Endodermal cell (in vitro differentiated cells): ENCODE measurements at regions not wholly inside any gene's neighbourhood (a gene's known extent, or its start where the extent isn't known, plus 50 kb on each side); places are given as distances from the start of the nearest gene placed in this dataset.

Source experiments
- DNase-seq: peaks from one replicate; pipeline ENCODE4 v3.0.0-alpha.2; 2017
- H3K27ac ChIP-seq: 2 replicates; pipeline ENCODE4 v1.5.1; 2013; ENCODE audit warnings: mild to moderate bottlenecking, low read depth, low read length, moderate library complexity
- H3K27me3 ChIP-seq: 2 replicates; pipeline ENCODE4 v1.6.1; 2013; ENCODE audit warnings: mild to moderate bottlenecking, low read length, moderate library complexity; ENCODE audit not compliant: insufficient read depth, control insufficient read depth, poor library complexity, severe bottlenecking
- H3K36me3 ChIP-seq: 2 replicates; pipeline ENCODE4 v1.7.0; 2013; ENCODE audit warnings: mild to moderate bottlenecking, low read length, moderate library complexity; ENCODE audit not compliant: control insufficient read depth, insufficient read depth
- H3K4me1 ChIP-seq: one replicate; pipeline ENCODE4 v1.7.0; 2013; ENCODE audit warnings: low read length; ENCODE audit not compliant: control insufficient read depth, insufficient read depth
- H3K4me3 ChIP-seq: 2 replicates; pipeline ENCODE4 v1.5.1; 2013; ENCODE audit warnings: mild to moderate bottlenecking, low read length, moderate library complexity
- H3K9ac ChIP-seq: 2 replicates; pipeline ENCODE4 v1.6.1; 2013; ENCODE audit warnings: mild to moderate bottlenecking, low read length, moderate library complexity; ENCODE audit not compliant: poor library complexity, severe bottlenecking; ENCODE audit errors: extremely low read depth
- H3K9me3 ChIP-seq: 2 replicates; pipeline ENCODE4 v1.6.1; 2013; ENCODE audit warnings: mild to moderate bottlenecking, low read length, moderate library complexity; ENCODE audit not compliant: control insufficient read depth
- H3K27ac Mint-ChIP-seq: 2 replicates; pipeline ENCODE4 v1.8.0; 2020; ENCODE audit warnings: mixed read lengths
- H3K27me3 Mint-ChIP-seq: 2 replicates; pipeline ENCODE4 v1.8.0; 2021; ENCODE audit warnings: mild to moderate bottlenecking, mixed read lengths; ENCODE audit not compliant: insufficient read depth
- H3K36me3 Mint-ChIP-seq: 2 replicates; pipeline ENCODE4 v1.8.0; 2020; ENCODE audit warnings: low read depth, mixed read lengths
- H3K4me1 Mint-ChIP-seq: 2 replicates; pipeline ENCODE4 v1.8.0; 2020; ENCODE audit warnings: mixed read lengths
- H3K4me3 Mint-ChIP-seq: 2 replicates; pipeline ENCODE4 v1.8.0; 2020; ENCODE audit warnings: mild to moderate bottlenecking, moderate library complexity, mixed read lengths
- H3K9me3 Mint-ChIP-seq: 2 replicates; pipeline ENCODE4 v1.8.0; 2020; ENCODE audit warnings: mild to moderate bottlenecking, mixed read lengths
- CTCF ChIP-seq: fragments of 200-600 bp; sonication (generic); conservative IDR thresholded peaks from 2 replicates; pipeline ENCODE4 v1.5.0; 2021; ENCODE audit warnings: antibody characterized with exemption, mild to moderate bottlenecking
- WGBS, 2 experiments: methylation state at CpG; one replicate each; pipeline versions ENCODE4 v1.1.5 to v1.1.7; 2013; ENCODE audit warnings: missing lambda C conversion rate in 2 of 2, mixed read lengths in 1 of 2; ENCODE audit not compliant: insufficient coverage in 1 of 2, insufficient read length in 1 of 2; 5-methylcytosine and 5-hydroxymethylcytosine counted together

GRCh38 chr16:7101054-7101453, 231.6 kb upstream of the RBFOX1 start:
- Histone ChIP-seq H3K36me3 (no peaks in the 10 kb centered on the region), H3K4me1 (no peaks in the 10 kb centered on the region), H3K9me3 (no peaks in the 10 kb centered on the region), H3K27ac (no peak overlapping the region), H3K9ac (no peak overlapping the region), H3K27me3 (peaks cover 63% of the 10 kb centered on the region), H3K4me3 (no peak overlapping the region)
- H3K9me3 Mint-ChIP-seq, result no peaks in the 10 kb centered on the region
- peaks cover 83% of the 10 kb centered on the region for H3K27me3 Mint-ChIP-seq
- H3K27ac Mint-ChIP-seq, result no peak overlapping the region
- 85 to 91% methylated on average over 8 of the region's 8 CpGs for WGBS, 2 experiments
- H3K36me3 Mint-ChIP-seq, result no peaks in the 10 kb centered on the region
- TF ChIP-seq CTCF, result no peak
- no peak for DNase-seq
- no peak overlapping the region for H3K4me3 Mint-ChIP-seq
- no peaks in the 10 kb centered on the region for H3K4me1 Mint-ChIP-seq

- Mint-ChIP-seq H3K27ac (no peak overlapping the region), H3K36me3 (no peaks in the 10 kb centered on the region), H3K27me3 (peaks cover 84% of the 10 kb centered on the region), H3K9me3 (no peaks in the 10 kb centered on the region), H3K4me1 (no peaks in the 10 kb centered on the region), H3K4me3 (no peak overlapping the region)
- Histone ChIP-seq H3K9me3 (no peaks in the 10 kb centered on the region), H3K4me1 (no peaks in the 10 kb centered on the region), H3K27me3 (peaks cover 48% of the 10 kb centered on the region), H3K27ac (peak overlapping the region; percentile 7), H3K4me3 (no peak overlapping the region), H3K36me3 (no peaks in the 10 kb centered on the region), H3K9ac (no peak overlapping the region)
- no peak for DNase-seq
- TF ChIP-seq CTCF, result no peak
- 18 to 56% methylated on average over 1 of the region's 1 CpG for WGBS, 2 experiments
These were observed 235.1 kb upstream of the RBFOX1 start for GRCh38 chr16:7097518-7097917.

GRCh38 chr16:7093511-7093910, 239.1 kb upstream of the RBFOX1 start:
- 94 to 100% methylated on average over 1 to 4 of the region's 4 CpGs for WGBS, 2 experiments
- Mint-ChIP-seq H3K27ac (no peak overlapping the region), H3K36me3 (no peaks in the 10 kb centered on the region), H3K4me3 (no peak overlapping the region), H3K4me1 (peaks cover 29% of the 10 kb centered on the region), H3K27me3 (peaks cover 88% of the 10 kb centered on the region), H3K9me3 (no peaks in the 10 kb centered on the region)
- peaks cover 57% of the 10 kb centered on the region for H3K27me3 ChIP-seq
- no peak overlapping the region for H3K27ac ChIP-seq
- peaks cover 2% of the 10 kb centered on the region for H3K4me1 ChIP-seq
- no peaks in the 10 kb centered on the region for H3K36me3 ChIP-seq
- no peak for DNase-seq
- H3K4me3 ChIP-seq, result no peak overlapping the region
- no peak for TF ChIP-seq CTCF
- H3K9ac ChIP-seq, result no peak overlapping the region
- H3K9me3 ChIP-seq, result no peaks in the 10 kb centered on the region
